Neural progenitor cell (in vitro differentiated cells): ENCODE measurements at regions not wholly inside any gene's neighbourhood (a gene's known extent, or its start where the extent isn't known, plus 50 kb on each side); places are given as distances from the start of the nearest gene placed in this dataset.
A peak's percentile ranks its signal among the peaks of the same experiment; 100 is the strongest.

Experiments
- DNase-seq: peaks from one replicate; pipeline ENCODE4 v3.0.0-alpha.2; 2016; ENCODE audit warnings: low spot score
- H2AFZ ChIP-seq: fragments of 200-600 bp; sonication (generic); replicated peaks from 2 replicates; pipeline ENCODE4 v1.6.1; 2016; ENCODE audit warnings: antibody characterized with exemption
- H3F3A ChIP-seq: fragments of 200-600 bp; sonication (generic); 2 replicates; pipeline ENCODE4 v1.6.1; 2016; ENCODE audit warnings: antibody characterized with exemption, low read depth
- H3K27ac ChIP-seq: fragments of 200-600 bp; sonication (generic); 2 replicates; pipeline ENCODE4 v1.5.1; 2016; ENCODE audit warnings: mild to moderate bottlenecking
- H3K27me3 ChIP-seq: fragments of 200-600 bp; sonication (generic); 2 replicates; pipeline ENCODE4 v1.6.1; 2016; ENCODE audit warnings: mild to moderate bottlenecking, moderate library complexity
- H3K36me3 ChIP-seq: fragments of 200-600 bp; sonication (generic); 2 replicates; pipeline ENCODE4 v1.5.1; 2016
- H3K4me1 ChIP-seq: fragments of 200-600 bp; sonication (generic); 2 replicates; pipeline ENCODE4 v1.6.1; 2016; ENCODE audit warnings: mixed run types
- H3K4me2 ChIP-seq: fragments of 200-600 bp; sonication (generic); 2 replicates; pipeline ENCODE4 v1.6.1; 2016
- H3K4me3 ChIP-seq: fragments of 200-600 bp; sonication (generic); 2 replicates; pipeline ENCODE4 v1.5.1; 2016
- H3K79me2 ChIP-seq: fragments of 200-600 bp; sonication (generic); 2 replicates; pipeline ENCODE4 v1.6.1; 2016; ENCODE audit warnings: low read depth
- H3K9ac ChIP-seq: fragments of 200-600 bp; sonication (generic); 2 replicates; pipeline ENCODE4 v1.6.1; 2016
- H3K9me3 ChIP-seq: fragments of 200-600 bp; sonication (generic); 2 replicates; pipeline ENCODE4 v1.5.1; 2016; ENCODE audit warnings: low read depth
- H4K20me1 ChIP-seq: fragments of 200-600 bp; sonication (generic); 2 replicates; pipeline ENCODE4 v1.6.1; 2016; ENCODE audit warnings: low read depth
- H3K27ac Mint-ChIP-seq: 3 replicates; pipeline ENCODE4 v1.8.0; 2021; ENCODE audit warnings: mixed read lengths
- H3K27me3 Mint-ChIP-seq: 2 replicates; pipeline ENCODE4 v1.8.0; 2022; ENCODE audit warnings: low read depth, mild to moderate bottlenecking, inconsistent platforms, moderate library complexity, mixed read lengths; ENCODE audit not compliant: insufficient read depth
- H3K36me3 Mint-ChIP-seq: 3 replicates; pipeline ENCODE4 v1.8.0; 2021; ENCODE audit warnings: mixed read lengths
- H3K4me1 Mint-ChIP-seq: 3 replicates; pipeline ENCODE4 v1.8.0; 2021; ENCODE audit warnings: mixed read lengths
- H3K4me3 Mint-ChIP-seq: 3 replicates; pipeline ENCODE4 v1.8.0; 2021; ENCODE audit warnings: mild to moderate bottlenecking, moderate library complexity, mixed read lengths
- H3K9me3 Mint-ChIP-seq: 3 replicates; pipeline ENCODE4 v1.8.0; 2020; ENCODE audit warnings: mixed read lengths
- CTCF ChIP-seq: fragments of 200-600 bp; sonication (generic); IDR thresholded peaks from 2 replicates; pipeline ENCODE4 v1.5.1; 2017; ENCODE audit warnings: antibody characterized with exemption, mild to moderate bottlenecking
- EZH2 ChIP-seq: fragments of 200-600 bp; sonication (generic); IDR thresholded peaks from 2 replicates; pipeline ENCODE4 v1.6.1; 2017; ENCODE audit warnings: antibody characterized with exemption, mild to moderate bottlenecking, moderate library complexity
- EZH2phosphoT487 ChIP-seq: fragments of 200-600 bp; sonication (generic); IDR thresholded peaks from 2 replicates; pipeline ENCODE4 v1.6.1; 2017; ENCODE audit warnings: antibody characterized with exemption

- Histone ChIP-seq H4K20me1 (no peaks in the 10 kb centered on the region), H3K27ac (no peak overlapping the region), H3K9ac (no peak overlapping the region), H3K4me3 (no peak overlapping the region), H3K4me1 (no peaks in the 10 kb centered on the region), H3K36me3 (no peaks in the 10 kb centered on the region), H3K9me3 (no peaks in the 10 kb centered on the region), H3K4me2 (no peak overlapping the region), H3K79me2 (no peaks in the 10 kb centered on the region), H2AFZ (no peak overlapping the region), H3K27me3 (no peaks in the 10 kb centered on the region), H3F3A (no peaks in the 10 kb centered on the region)
- Mint-ChIP-seq H3K4me3 (no peak overlapping the region), H3K4me1 (peaks cover 9% of the 10 kb centered on the region), H3K9me3 (peaks cover 7% of the 10 kb centered on the region), H3K27ac (no peak overlapping the region), H3K27me3 (peaks cover 3% of the 10 kb centered on the region), H3K36me3 (no peaks in the 10 kb centered on the region)
- DNase-seq, result peak; percentile 39
- peak; percentile 62 for TF ChIP-seq CTCF
- no peak for TF ChIP-seq EZH2phosphoT487
These were observed 475.6 kb downstream of the PDZRN4 start for GRCh38 chr12:41663598-41664265.

- Mint-ChIP-seq H3K9me3 (peaks cover 5% of the 10 kb centered on the region), H3K4me3 (no peak overlapping the region), H3K36me3 (no peaks in the 10 kb centered on the region), H3K27me3 (peaks cover 3% of the 10 kb centered on the region), H3K4me1 (peaks cover 9% of the 10 kb centered on the region), H3K27ac (no peak overlapping the region)
- no peak overlapping the region for H3K9ac ChIP-seq
- H3K9me3 ChIP-seq, result no peaks in the 10 kb centered on the region
- no peaks in the 10 kb centered on the region for H3K36me3 ChIP-seq
- no peaks in the 10 kb centered on the region for H4K20me1 ChIP-seq
- no peak overlapping the region for H3K4me2 ChIP-seq
- H3F3A ChIP-seq, result no peaks in the 10 kb centered on the region
- no peak overlapping the region for H3K27ac ChIP-seq
- H3K4me3 ChIP-seq, result no peak overlapping the region
- TF ChIP-seq CTCF (no peak), EZH2 (no peak), EZH2phosphoT487 (no peak)
- H3K79me2 ChIP-seq, result no peaks in the 10 kb centered on the region
- DNase-seq, result no peak
- H3K4me1 ChIP-seq, result no peaks in the 10 kb centered on the region
- H2AFZ ChIP-seq, result peak overlapping the region; percentile 28
- no peaks in the 10 kb centered on the region for H3K27me3 ChIP-seq
These were observed 473.1 kb downstream of the PDZRN4 start for GRCh38 chr12:41661141-41661765.

- H3K4me3 Mint-ChIP-seq, result no peak overlapping the region
- Histone ChIP-seq H3K27me3 (no peaks in the 10 kb centered on the region), H4K20me1 (no peaks in the 10 kb centered on the region), H3K4me1 (no peaks in the 10 kb centered on the region), H3K4me3 (no peak overlapping the region), H2AFZ (no peak overlapping the region), H3K9ac (no peak overlapping the region), H3K9me3 (no peaks in the 10 kb centered on the region), H3F3A (no peaks in the 10 kb centered on the region), H3K27ac (no peak overlapping the region), H3K4me2 (no peak overlapping the region), H3K79me2 (no peaks in the 10 kb centered on the region), H3K36me3 (no peaks in the 10 kb centered on the region)
- no peak overlapping the region for H3K27ac Mint-ChIP-seq
- H3K4me1 Mint-ChIP-seq, result peaks cover 2% of the 10 kb centered on the region
- H3K27me3 Mint-ChIP-seq, result no peaks in the 10 kb centered on the region
- H3K9me3 Mint-ChIP-seq, result peaks cover 4% of the 10 kb centered on the region
- peaks cover 5% of the 10 kb centered on the region for H3K36me3 Mint-ChIP-seq
- DNase-seq, result no peak
- TF ChIP-seq EZH2phosphoT487, result no peak
- no peak for TF ChIP-seq EZH2
- TF ChIP-seq CTCF, result no peak
These were observed 468.3 kb downstream of the PDZRN4 start for GRCh38 chr12:41656454-41656853.
